GM04503 (cell line): ENCODE measurements at regions not wholly inside any gene's neighbourhood (a gene's known extent, or its start where the extent isn't known, plus 50 kb on each side); places are given as distances from the start of the nearest gene placed in this dataset.
"Not testable (repeated sequence)": the region's sequence is repeated elsewhere in the genome, so short reads cannot be mapped to it uniquely, and the experiment has no call there.

Experiments used
- DNase-seq: peaks from one replicate; pipeline ENCODE4 v3.0.0-alpha.2; 2012; ENCODE audit warnings: low read depth

DNA sequence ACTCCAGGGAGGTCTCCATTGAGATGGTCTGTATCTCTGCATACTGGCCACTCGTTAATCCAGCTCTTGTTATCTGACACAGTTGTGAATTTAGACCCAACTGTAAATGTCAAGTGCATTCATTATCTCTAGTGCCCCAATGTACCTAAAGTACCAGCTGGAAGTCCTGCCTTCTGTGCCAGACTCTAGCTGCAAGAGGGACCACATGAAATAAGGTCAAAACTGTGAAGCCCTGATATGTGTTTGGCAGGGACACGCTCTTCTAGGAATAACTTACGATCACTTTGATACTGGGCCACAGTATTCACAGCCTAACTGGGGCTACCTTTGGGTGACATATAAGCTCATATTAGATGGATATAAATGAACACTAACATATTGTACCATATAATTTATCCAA, 268.5 kb downstream of the LRIG3 start:
- no peak for DNase-seq

- DNase-seq, result no peak
Measured at GRCh38 chr12:58654021-58654420, 266.3 kb downstream of the LRIG3 start.

- DNase-seq, result no peak
Measured at GRCh38 chr12:58655375-58655774, 264.9 kb downstream of the LRIG3 start.

- DNase-seq, result no peak
Measured at GRCh38 chr12:58656254-58657009, 263.9 kb downstream of the LRIG3 start.

- no peak for DNase-seq
Measured at GRCh38 chr12:58657190-58657589, 263.1 kb downstream of the LRIG3 start.

- DNase-seq, result no peak
Measured at GRCh38 chr12:58665375-58665774, 254.9 kb downstream of the LRIG3 start.

DNA sequence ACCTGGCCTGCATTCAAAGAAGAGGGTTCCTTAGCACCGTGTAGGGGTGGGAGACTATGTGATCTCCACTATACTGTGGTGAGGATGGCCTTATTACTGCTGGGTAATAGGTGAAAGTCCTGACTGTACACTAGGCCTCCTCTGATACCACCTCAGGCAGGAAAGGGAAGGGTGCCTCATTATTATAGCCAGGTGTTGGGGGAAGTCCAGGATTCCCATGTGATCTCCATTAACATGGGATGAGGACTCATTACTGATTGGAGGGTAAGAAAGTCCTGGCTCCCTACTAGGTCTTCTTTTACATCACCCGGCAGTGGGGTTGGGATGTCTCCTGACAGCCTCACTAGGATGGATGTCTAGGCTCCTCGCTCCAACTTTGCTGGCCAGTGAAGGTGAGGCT, 252.1 kb downstream of the LRIG3 start:
- no peak for DNase-seq

DNA sequence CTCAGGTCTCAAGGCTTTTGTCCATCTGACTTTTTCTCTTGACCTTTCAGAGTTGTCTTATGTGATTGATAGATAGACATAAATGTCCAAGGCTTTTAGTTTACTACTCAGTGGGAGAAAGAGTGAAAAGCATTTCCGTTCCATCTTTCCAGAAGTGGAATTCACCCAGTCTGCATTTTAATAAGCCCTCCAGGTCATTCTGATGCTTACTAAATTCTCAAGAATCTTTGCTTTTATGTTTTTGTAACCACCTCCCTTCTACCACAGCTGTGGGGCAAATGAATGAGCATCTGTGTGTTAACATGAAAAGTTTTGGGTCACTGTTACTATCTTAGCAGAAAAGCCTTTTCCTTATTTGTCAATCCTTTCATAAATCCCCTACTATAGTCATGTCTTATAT, 251.4 kb downstream of the LRIG3 start:
- peak; percentile 82 for DNase-seq

DNA sequence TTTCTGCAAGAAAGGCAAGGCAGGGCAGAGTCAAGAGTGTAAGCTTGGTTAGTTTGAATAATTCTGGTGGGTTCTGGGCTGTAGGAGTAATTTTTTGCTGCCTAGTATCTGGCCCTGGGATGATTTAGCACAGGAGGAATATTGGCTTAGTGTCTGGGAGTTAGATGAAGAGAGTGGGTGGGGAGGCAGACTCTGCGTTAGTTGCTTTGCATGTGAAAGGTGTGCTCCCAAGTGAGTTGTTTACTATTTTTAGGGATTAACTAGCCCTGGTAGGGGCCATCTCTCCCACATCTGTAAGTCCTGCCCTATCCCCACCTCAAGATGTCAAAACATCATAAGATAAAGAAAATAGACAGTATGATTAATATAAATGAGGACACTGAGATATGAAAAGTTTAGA, 249.7 kb downstream of the LRIG3 start:
- DNase-seq, result no peak

DNA sequence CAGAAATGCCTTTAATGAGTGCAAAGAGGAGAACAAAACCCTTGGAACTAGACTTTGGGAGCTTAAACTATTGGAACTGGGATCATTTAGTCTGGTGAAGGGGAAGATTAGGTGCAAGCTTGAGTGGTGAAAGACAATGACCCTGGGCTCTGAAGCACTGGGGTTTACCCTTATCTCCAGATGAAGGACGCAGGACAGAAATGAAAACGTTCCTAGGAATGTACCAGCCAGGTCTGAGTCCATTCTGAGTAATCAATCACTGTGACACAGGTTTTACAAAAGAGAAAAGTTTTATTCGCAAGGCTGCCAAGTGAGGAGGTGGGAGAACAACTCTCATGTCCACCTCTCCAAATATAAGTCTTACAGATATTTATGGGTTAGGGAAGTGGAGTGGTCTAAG, 249.1 kb downstream of the LRIG3 start:
- DNase-seq, result no peak

- DNase-seq, result no peak
Measured at GRCh38 chr12:58673021-58673420, 247.3 kb downstream of the LRIG3 start.

GRCh38 chr12:58677833-58678232, 242.5 kb downstream of the LRIG3 start:
- DNase-seq, result not testable (repeated sequence)

DNA sequence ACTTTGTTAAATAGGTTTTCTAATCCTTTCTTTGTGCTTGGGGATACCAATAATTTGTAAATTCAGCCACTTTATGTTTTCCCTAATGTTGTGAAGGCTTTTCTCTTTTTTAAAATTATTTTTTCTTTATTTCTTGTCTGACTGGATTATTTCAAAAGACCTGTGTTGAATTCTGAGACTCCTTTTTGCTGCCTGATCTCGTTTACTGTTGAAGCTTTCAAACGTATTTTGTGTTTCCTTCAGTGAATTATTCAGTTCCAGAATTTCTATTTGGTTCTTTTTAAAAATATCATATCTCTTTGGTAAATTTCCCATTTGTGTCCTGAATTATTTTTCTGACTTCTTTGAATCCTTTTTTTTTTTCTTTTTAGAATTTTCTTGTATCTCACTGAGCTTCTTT, 241.6 kb downstream of the LRIG3 start:
- no peak for DNase-seq

GRCh38 chr12:58681730-58682129, 238.6 kb downstream of the LRIG3 start:
- no peak for DNase-seq

DNA sequence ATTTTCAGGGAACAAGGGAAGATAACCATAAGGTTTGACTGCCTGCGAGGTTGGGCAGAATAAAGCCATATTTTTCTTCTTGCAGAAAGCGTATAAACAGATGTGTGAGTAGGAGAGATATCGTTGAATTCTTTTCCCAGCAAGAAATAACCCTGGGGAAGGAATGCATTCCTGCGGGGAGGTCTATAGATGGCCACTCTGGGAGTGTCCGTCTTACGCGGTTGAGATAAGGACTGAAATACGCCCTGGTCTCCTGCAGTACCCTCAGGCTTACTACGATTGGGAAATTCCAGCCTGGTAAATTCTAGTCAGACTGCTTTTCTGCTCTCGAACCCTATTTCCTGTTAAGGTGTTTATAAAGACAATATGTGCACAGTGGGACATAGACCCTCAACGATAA, 225.0 kb downstream of the LRIG3 start:
- no peak for DNase-seq

DNA sequence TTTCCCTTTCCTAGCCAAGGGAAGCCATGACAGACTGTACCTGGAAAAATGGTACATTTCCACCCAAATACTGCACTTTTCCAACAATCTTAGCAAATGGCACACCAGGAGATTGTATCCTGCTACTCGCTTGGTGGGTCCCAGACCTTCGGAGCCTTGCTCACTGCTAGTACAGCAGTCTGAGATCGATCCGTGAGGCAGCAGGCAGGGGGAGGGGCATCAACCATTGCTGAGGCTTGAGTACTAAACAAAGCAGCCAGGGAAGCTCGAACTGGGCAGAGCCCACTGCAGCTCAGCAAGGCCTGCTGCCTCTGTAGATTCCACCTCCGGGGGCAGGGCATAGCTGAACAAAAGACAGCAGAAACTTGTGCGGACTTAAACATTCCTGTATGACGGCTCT, 218.8 kb downstream of the LRIG3 start:
- no peak for DNase-seq

- DNase-seq, result peak; percentile 34
Measured at GRCh38 chr12:58703866-58704265, 216.4 kb downstream of the LRIG3 start.

DNA sequence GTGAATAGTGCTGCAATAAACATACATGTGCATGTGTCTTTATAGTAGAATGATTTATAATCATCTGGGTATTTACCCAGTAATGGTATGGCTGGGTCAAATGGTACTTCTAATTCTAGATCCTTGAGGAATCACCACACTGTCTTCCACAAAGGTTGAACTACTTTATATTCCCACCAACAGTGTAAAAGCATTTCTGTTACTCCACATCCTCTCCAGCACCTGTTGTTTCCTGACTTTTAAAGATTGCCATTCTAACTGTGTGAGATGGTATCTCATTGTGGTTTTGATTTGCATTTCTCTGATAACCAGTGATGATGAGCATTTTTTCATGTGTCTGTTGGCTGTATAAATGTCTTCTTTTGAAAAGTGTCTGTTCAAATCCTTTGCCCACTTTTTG, 215.5 kb downstream of the LRIG3 start:
- DNase-seq, result not testable (repeated sequence)

GRCh38 chr12:58710901-58711300, 209.4 kb downstream of the LRIG3 start:
- no peak for DNase-seq

DNA sequence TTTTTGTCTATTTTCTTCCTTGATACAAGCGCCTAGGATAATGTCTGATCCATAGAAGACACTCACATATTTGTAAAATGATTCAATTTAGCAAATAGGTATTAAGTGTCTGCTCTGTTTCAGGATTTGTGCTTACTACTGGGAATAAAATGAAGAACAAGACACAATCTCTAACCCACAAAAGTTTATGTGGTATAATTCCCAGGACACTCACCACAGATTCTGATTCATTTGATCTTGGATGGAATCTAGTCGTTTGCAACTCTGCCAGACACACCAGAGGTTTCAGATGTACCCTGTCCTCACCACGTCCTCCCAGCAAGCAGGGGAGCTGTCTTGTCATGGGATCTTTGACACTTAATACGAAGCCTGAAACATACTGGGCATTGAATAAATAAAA, 208.3 kb downstream of the LRIG3 start:
- peak; percentile 60 for DNase-seq

GRCh38 chr12:58712976-58713375, 207.3 kb downstream of the LRIG3 start:
- DNase-seq, result no peak

- DNase-seq, result no peak
Measured at GRCh38 chr12:58719161-58719560, 201.1 kb downstream of the LRIG3 start.

GRCh38 chr12:58720421-58720820, 199.9 kb downstream of the LRIG3 start:
- no peak for DNase-seq

DNA sequence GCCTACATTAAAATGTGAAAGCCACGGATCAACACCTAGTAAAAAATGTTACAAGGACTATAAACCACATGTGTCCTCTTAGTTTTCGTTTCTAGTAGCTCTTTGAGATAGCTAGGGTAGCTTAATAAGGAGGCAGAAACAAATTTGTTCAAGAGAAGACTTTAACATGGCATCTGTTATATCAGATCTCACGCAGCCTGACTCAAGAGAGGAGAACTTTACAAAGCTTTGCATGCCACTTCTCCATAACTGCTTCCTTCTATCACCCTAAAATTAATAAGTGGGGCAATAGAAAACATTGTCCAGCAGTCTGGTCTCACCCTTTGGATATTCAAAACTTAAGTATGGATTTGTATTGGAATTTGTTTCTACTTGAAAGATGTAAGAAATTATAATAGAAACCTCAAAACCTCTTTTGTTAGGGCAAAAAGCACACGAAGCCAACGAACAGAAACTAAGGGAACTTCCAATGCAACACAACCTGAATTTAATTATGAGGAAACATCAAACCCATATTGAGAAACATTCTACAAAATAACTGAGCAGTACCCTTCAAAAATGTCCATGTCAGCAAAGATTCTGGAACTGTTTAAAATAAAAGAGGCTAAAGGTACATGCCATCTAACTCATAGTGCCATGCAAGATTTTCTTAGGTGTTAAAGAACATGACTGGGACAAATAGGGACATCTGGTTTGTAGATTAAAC, 194.8 kb downstream of the LRIG3 start:
- no peak for DNase-seq
